GM21423 (cell line): ENCODE measurements at regions not wholly inside any gene's neighbourhood (a gene's known extent, or its start where the extent isn't known, plus 50 kb on each side); places are given as distances from the start of the nearest gene placed in this dataset.

Experiments
- ATAC-seq: cut with Tn5 transposase; IDR thresholded peaks from one replicate; pipeline ENCODE4 v1.9.1; 2021; ENCODE audit warnings: mild to moderate bottlenecking, moderate library complexity; ENCODE audit not compliant: unreplicated experiment

DNA sequence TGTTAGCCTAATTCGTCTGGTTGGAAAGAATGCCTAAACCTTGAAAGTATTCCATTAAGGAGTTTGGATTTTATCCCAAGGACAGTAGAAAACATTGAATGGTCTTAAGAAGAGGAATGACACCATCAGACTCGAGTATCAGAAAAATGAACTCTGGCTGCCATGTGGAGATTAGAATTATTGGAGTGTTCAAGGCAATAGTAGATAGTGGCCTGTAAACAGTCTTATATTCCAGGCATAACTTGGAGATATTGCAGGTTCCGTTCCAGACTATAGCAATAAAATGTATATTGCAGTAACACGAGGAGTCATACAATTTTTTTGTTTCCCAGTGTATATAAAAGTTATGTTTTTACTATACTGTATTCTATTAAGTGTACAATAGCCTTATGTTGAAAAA, 130.9 kb downstream of the GDAP2 start:
- ATAC-seq, result no peak

DNA sequence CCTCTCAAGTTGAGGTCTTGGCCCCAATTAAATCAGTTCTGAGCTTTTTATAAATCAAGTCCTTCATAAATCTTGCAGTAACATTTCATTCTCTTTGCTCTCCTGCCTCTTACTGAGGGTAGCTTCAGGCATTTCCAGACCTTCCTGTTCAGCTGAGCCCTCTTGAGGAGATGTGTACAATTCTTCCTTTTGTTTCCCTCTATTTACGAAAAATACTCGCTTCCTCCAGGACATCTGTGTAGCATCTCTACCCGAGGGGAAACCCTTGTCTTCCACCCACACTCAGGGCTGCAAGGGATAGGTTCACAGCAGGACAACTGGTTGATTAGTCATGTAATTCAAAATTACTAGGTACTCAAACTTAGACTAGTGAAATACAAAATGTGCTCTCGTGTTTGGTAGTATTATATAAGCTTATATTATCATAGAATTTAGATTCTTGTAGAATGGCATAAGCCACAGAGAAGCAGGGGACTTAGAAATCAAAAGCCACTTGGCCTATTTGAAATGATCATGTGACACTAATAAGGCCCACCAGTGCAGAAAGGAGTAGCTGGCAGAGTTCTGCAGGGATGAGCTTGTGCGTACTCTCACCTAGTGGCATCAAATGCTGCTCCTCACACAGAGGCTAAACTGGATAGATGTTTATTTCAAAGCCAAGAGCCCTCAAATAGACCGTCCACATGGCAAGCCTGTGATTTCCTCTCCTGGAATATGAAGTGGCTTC, 126.7 kb downstream of the GDAP2 start:
- ATAC-seq, result no peak

GRCh38 chr1:117803318-117803717, 126.1 kb downstream of the GDAP2 start:
- no peak for ATAC-seq

DNA sequence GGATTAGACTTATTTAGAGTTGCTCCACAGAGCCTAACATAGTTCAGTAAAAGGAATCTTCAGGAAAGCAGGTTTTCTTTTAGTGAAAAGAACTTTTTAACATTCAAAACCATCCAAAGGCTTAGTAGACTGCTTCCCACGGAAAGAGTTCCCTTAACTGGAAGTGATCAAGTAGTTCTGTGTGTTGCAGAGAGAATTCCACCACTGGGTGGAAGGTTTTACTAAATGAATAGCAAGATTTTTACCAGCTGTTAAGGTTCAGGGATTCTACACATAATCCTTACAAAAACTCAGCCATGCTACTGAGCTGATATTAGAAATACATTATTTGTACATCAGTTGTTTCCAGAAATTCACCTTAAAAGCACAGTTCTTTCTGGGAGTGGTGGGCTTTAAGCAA, 119.7 kb downstream of the GDAP2 start:
- ATAC-seq, result no peak

DNA sequence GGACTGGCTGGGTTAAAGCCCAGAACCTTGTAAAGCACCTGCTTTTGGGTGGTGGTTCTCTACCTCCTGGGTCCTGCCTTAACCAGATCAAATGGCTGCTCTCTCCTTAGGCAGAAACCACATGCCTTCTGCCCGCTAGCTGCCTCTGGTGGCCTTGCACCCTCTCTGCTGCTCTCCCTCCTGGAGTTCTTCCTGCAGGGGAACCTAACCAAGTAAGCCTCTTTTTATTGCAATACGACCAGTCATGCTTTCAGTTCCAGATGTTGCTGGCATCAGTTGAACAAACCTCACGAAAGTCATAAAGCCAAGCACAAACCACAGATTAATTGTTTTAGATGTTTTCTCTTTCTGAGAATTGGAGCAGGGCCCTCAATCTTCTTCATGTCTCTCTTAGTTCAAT, 118.9 kb downstream of the GDAP2 start:
- no peak for ATAC-seq

- no peak for ATAC-seq
These were observed 116.4 kb downstream of the GDAP2 start for GRCh38 chr1:117812869-117813511.
